HCT116 (cell line): ENCODE measurements at regions not wholly inside any gene's neighbourhood (a gene's known extent, or its start where the extent isn't known, plus 50 kb on each side); places are given as distances from the start of the nearest gene placed in this dataset.

ENCODE experiments used
- ATAC-seq: fragments of 200-7000 bp; cut with Tn5 transposase; 2 replicates; pipeline ENCODE4 v1.9.1; 2020; ENCODE audit warnings: mild to moderate bottlenecking, moderate library complexity
- BruUV-seq: library from RNA; stranded (reverse); fragments of 400-500 nt; replicated peaks from 2 replicates; lab custom pipeline; 2021; lab: Mats Ljungman, UMichigan
- CTCF ChIA-PET: fragments of 300-600 bp; sonication (Branson Sonifier 250); formaldehyde crosslinking; loops from one replicate; lab custom pipeline; 2021; ENCODE audit warnings: antibody characterized with exemption; lab: Charles Lee
- POLR2A ChIA-PET: fragments of 300-600, 350-600 bp; sonication (Branson Sonifier 250); formaldehyde crosslinking; loops from one replicate; lab custom pipeline; 2021; ENCODE audit warnings: antibody characterized with exemption; lab: Charles Lee
- RAD21 ChIA-PET, 2 experiments: fragments of 300-600 bp; sonication (Branson Sonifier 250); formaldehyde crosslinking; loops; one replicate each; lab custom pipeline; 2023; ENCODE audit warnings: low total read pairs in 2 of 2; ENCODE audit not compliant: uncharacterized antibody in 2 of 2, unreplicated experiment in 2 of 2, low non-redundant PET in 1 of 2; lab: Charles Lee
- DNase-seq: peaks from one replicate; pipeline ENCODE4 v3.0.0-alpha.2; 2010; ENCODE audit warnings: low read depth, low spot score
- H2AFZ ChIP-seq: fragments of 200-600 bp; shearing (Covaris generic), sonication (generic); 2 replicates; pipeline ENCODE4 v1.6.1; 2017; ENCODE audit warnings: low read depth, mixed run types, mixed read lengths, antibody characterized with exemption, low read length; ENCODE audit not compliant: poor library complexity, severe bottlenecking
- H3K27ac ChIP-seq: 2 replicates; pipeline ENCODE4 v1.5.1; 2012; ENCODE audit warnings: low read depth, low read length
- H3K27me3 ChIP-seq: fragments of 200-600 bp; sonication (generic); 2 replicates; pipeline ENCODE4 v1.6.1; 2016; ENCODE audit warnings: mixed run types, low read length, mixed read lengths; ENCODE audit not compliant: insufficient read depth
- H3K36me3 ChIP-seq, 2 experiments: fragments of 200-500 bp in 1 of 2; fragments of 200-600 bp in 1 of 2; sonication (Bioruptor generic) in 1 of 2; sonication (generic) in 1 of 2; 2 replicates each; pipeline versions ENCODE4 v1.5.1 to v1.6.1; 2014 to 2016; ENCODE audit warnings: low read length in 2 of 2, inconsistent platforms in 1 of 2, mixed read lengths in 1 of 2, mixed run types in 1 of 2; ENCODE audit not compliant: insufficient read depth in 2 of 2, control insufficient read depth in 1 of 2
- H3K4me1 ChIP-seq, 2 experiments: fragments of 200-600 bp in 1 of 2; sonication (generic) in 1 of 2; 2 replicates each; pipeline versions ENCODE4 v1.5.1 to v1.6.1; 2012 to 2017; ENCODE audit warnings: low read length in 2 of 2, inconsistent platforms in 1 of 2, mild to moderate bottlenecking in 1 of 2, mixed read lengths in 1 of 2, mixed run types in 1 of 2, moderate library complexity in 1 of 2; ENCODE audit not compliant: insufficient read depth in 2 of 2, control insufficient read depth in 1 of 2
- H3K4me2 ChIP-seq: fragments of 200-600 bp; sonication (generic); 2 replicates; pipeline ENCODE4 v1.6.1; 2017; ENCODE audit warnings: mixed run types, low read length, mixed read lengths
- H3K4me3 ChIP-seq, 2 experiments: fragments of 200-600 bp in 1 of 2; sonication (generic) in 1 of 2; replicated peaks in 1 of 2; 2 replicates each; pipeline ENCODE4 v1.5.1; 2011 to 2016; ENCODE audit warnings: low read length in 2 of 2, control low read depth in 1 of 2, low read depth in 1 of 2, mild to moderate bottlenecking in 1 of 2, mixed read lengths in 1 of 2, mixed run types in 1 of 2
- H3K79me2 ChIP-seq: fragments of 200-600 bp; sonication (generic); 2 replicates; pipeline ENCODE4 v1.6.1; 2017; ENCODE audit warnings: mild to moderate bottlenecking, mixed run types, low read length, moderate library complexity, mixed read lengths; ENCODE audit not compliant: insufficient read depth
- H3K9ac ChIP-seq: fragments of 200-600 bp; sonication (generic); 2 replicates; pipeline ENCODE4 v1.6.1; 2016; ENCODE audit warnings: low read length, mixed read lengths
- H3K9me2 ChIP-seq: fragments of 200-600 bp; sonication (generic), shearing (Covaris generic); 2 replicates; pipeline ENCODE4 v1.6.1; 2017; ENCODE audit warnings: mixed run types, mild to moderate bottlenecking, moderate library complexity; ENCODE audit not compliant: insufficient read depth
- H3K9me3 ChIP-seq, 2 experiments: fragments of 200-500 bp in 1 of 2; fragments of 200-600 bp in 1 of 2; sonication (Bioruptor generic) in 1 of 2; sonication (generic) in 1 of 2; 2 replicates each; pipeline ENCODE4 v1.6.1; 2014 to 2017; ENCODE audit warnings: low read length in 2 of 2, mixed read lengths in 2 of 2, inconsistent platforms in 1 of 2, low read depth in 1 of 2, mild to moderate bottlenecking in 1 of 2, mixed run types in 1 of 2, moderate library complexity in 1 of 2; ENCODE audit not compliant: control insufficient read depth in 1 of 2, insufficient read depth in 1 of 2
- H4K20me1 ChIP-seq: fragments of 200-600 bp; sonication (generic), shearing (Covaris generic); 2 replicates; pipeline ENCODE4 v1.6.1; 2017; ENCODE audit warnings: mixed run types, mild to moderate bottlenecking, moderate library complexity; ENCODE audit not compliant: insufficient read depth
- CEBPB ChIP-seq: IDR thresholded peaks from 2 replicates; pipeline ENCODE4 v1.6.1; 2012; ENCODE audit warnings: low read depth
- JUND ChIP-seq: IDR thresholded peaks from 2 replicates; pipeline ENCODE4 v1.6.1; 2012
- intact Hi-C: fragments of 100-400 bp; cut with micrococcal nuclease; formaldehyde crosslinking; loops from 2 replicates; pipeline ENCODE4 v1.10.0; 2022
- TF ChIP-seq, protein P1 (sequence below): IDR thresholded peaks from 2 replicates; pipeline ENCODE4 v1.6.1; 2012; ENCODE audit warnings: low read depth

DNA sequence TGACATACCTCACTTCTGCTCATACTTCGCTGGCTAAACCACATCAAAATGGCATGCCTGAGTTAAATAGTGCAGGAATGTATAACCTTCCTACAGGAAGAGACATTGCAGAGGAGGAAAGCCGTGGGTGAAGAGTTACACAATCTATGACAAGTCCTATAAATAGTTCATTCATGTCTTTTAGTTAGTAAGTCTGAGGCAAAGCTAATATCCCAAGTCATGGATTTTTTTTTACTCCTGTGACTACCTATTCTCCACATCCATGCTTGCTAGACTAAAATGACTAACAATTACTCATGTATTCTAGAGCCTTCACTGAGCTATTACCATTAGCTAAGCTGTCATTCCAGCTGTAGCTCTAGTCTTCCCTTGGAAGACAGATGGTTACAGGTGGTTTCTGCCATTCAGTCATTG, 391.3 kb downstream of the NR2F1-AS1 start (continued):
- TF ChIP-seq, protein P1, sequence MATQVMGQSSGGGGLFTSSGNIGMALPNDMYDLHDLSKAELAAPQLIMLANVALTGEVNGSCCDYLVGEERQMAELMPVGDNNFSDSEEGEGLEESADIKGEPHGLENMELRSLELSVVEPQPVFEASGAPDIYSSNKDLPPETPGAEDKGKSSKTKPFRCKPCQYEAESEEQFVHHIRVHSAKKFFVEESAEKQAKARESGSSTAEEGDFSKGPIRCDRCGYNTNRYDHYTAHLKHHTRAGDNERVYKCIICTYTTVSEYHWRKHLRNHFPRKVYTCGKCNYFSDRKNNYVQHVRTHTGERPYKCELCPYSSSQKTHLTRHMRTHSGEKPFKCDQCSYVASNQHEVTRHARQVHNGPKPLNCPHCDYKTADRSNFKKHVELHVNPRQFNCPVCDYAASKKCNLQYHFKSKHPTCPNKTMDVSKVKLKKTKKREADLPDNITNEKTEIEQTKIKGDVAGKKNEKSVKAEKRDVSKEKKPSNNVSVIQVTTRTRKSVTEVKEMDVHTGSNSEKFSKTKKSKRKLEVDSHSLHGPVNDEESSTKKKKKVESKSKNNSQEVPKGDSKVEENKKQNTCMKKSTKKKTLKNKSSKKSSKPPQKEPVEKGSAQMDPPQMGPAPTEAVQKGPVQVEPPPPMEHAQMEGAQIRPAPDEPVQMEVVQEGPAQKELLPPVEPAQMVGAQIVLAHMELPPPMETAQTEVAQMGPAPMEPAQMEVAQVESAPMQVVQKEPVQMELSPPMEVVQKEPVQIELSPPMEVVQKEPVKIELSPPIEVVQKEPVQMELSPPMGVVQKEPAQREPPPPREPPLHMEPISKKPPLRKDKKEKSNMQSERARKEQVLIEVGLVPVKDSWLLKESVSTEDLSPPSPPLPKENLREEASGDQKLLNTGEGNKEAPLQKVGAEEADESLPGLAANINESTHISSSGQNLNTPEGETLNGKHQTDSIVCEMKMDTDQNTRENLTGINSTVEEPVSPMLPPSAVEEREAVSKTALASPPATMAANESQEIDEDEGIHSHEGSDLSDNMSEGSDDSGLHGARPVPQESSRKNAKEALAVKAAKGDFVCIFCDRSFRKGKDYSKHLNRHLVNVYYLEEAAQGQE: no peak

- no peak for TF ChIP-seq CEBPB
- TF ChIP-seq JUND: no peak
- TF ChIP-seq, all 23 proteins: peak for 0
- no TSS peak for BruUV-seq
- Histone ChIP-seq H3K9ac (no peak overlapping the region), H3K9me3 (no peaks in the 10 kb centered on the region), H3K4me2 (peak overlapping the region; percentile 54), H2AFZ (no peak overlapping the region), H3K4me1 (peaks cover 65 to 81% of the 10 kb centered on the region in 2 experiments), H3K27ac (peak overlapping the region; percentile 92), H3K4me3 (peak overlapping the region in 1 of 2 experiments; percentile 5; a peak in 1 of 4 replicates), H3K36me3 (no peaks in the 10 kb centered on the region), H3K79me2 (no peaks in the 10 kb centered on the region), H3K9me2 (no peaks in the 10 kb centered on the region), H3K27me3 (no peaks in the 10 kb centered on the region), H4K20me1 (no peaks in the 10 kb centered on the region)
- ChIA-PET POLR2A (interaction anchor here (0.9 kb wide), 1 partner anchor 394 kb away, joined by 4 read pairs; the partner anchor contains the start of gene NR2F1), CTCF (no interaction called here), RAD21 (no interaction called here)
- ATAC-seq: peak; percentile 5; the same call in 1 of the 2 replicates
- intact Hi-C loops: no loop called here
- DNase-seq: no peak
Observed at GRCh38 chr5:93188876-93189485, 392.0 kb downstream of the NR2F1-AS1 start.
